Peyer's patch (tissue), 4 donors: ENCODE measurements at regions not wholly inside any gene's neighbourhood (a gene's known extent, or its start where the extent isn't known, plus 50 kb on each side); places are given as distances from the start of the nearest gene placed in this dataset.

Experiments
- DNase-seq, 3 donors: peaks; one replicate each; pipeline ENCODE4 v3.0.0-alpha.2; 2017 to 2019
- H3K27ac ChIP-seq, 4 donors: fragments of 200-600 bp; sonication (generic); one replicate each; pipeline ENCODE4 v1.5.1; 2016 to 2019
- H3K27me3 ChIP-seq, 2 donors: fragments of 200-600 bp; sonication (generic); one replicate each; pipeline ENCODE4 v1.5.1; 2019
- H3K36me3 ChIP-seq, 3 donors: fragments of 200-600 bp; sonication (generic); one replicate each; pipeline ENCODE4 v1.5.1; 2016 to 2019
- H3K4me1 ChIP-seq, 4 donors: fragments of 200-600 bp; sonication (generic); one replicate each; pipeline ENCODE4 v1.5.1; 2016 to 2019
- H3K4me3 ChIP-seq, 4 donors: fragments of 200-600 bp; sonication (generic); 1 replicate in 3 of 4; 2 replicates in 1 of 4; pipeline ENCODE4 v1.5.1; 2016 to 2019; ENCODE audit warnings: mild to moderate bottlenecking in 1 of 4
- H3K9me3 ChIP-seq, 4 donors: fragments of 200-600 bp; sonication (generic); one replicate each; pipeline ENCODE4 v1.5.1; 2016 to 2019; ENCODE audit warnings: mild to moderate bottlenecking in 1 of 4
- CTCF ChIP-seq, 6 experiments: fragments of 450-650 bp in 4 of 6; fragments of 200-600 bp in 2 of 6; sonication (generic) in 1 of 6; IDR thresholded peaks; one replicate each; pipeline ENCODE4 v1.5.1; 2017 to 2019; ENCODE audit warnings: antibody characterized with exemption in 6 of 6, mild to moderate bottlenecking in 3 of 6, moderate library complexity in 1 of 6
- POLR2A ChIP-seq, 2 donors: fragments of 450-650 bp; IDR thresholded peaks; one replicate each; pipeline ENCODE4 v1.5.1; 2017; ENCODE audit warnings: antibody characterized with exemption in 2 of 2, mild to moderate bottlenecking in 2 of 2, moderate library complexity in 2 of 2

- no peak overlapping the region for H3K4me3 ChIP-seq
- TF ChIP-seq CTCF (IDR thresholded peaks at IDR 0.05) (no peak), POLR2A (IDR thresholded peaks at IDR 0.05) (no peak)
- no peaks in the 10 kb centered on the region for H3K4me1 ChIP-seq
- H3K27me3 ChIP-seq = no peaks in the 10 kb centered on the region
- no peaks in the 10 kb centered on the region for H3K9me3 ChIP-seq
- no peak for DNase-seq
- H3K36me3 ChIP-seq = no peaks in the 10 kb centered on the region
- no peak overlapping the region for H3K27ac ChIP-seq
These were observed 183.3 kb upstream of the PCSK5 start for GRCh38 chr9:75707191-75707590.

- Histone ChIP-seq H3K9me3 (no peaks in the 10 kb centered on the region), H3K4me1 (no peaks in the 10 kb centered on the region), H3K27me3 (no peaks in the 10 kb centered on the region), H3K36me3 (no peaks in the 10 kb centered on the region), H3K27ac (no peak overlapping the region), H3K4me3 (no peak overlapping the region)
- TF ChIP-seq CTCF (IDR thresholded peaks at IDR 0.05) (no peak), POLR2A (IDR thresholded peaks at IDR 0.05) (no peak)
- no peak for DNase-seq
These were observed 180.8 kb upstream of the PCSK5 start for GRCh38 chr9:75709698-75710097.

- Histone ChIP-seq H3K27ac (no peak overlapping the region), H3K4me1 (no peaks in the 10 kb centered on the region), H3K36me3 (no peaks in the 10 kb centered on the region), H3K9me3 (no peaks in the 10 kb centered on the region), H3K27me3 (no peaks in the 10 kb centered on the region), H3K4me3 (no peak overlapping the region)
- DNase-seq = no peak
- TF ChIP-seq CTCF (IDR thresholded peaks at IDR 0.05) = no peak
These were observed 177.8 kb upstream of the PCSK5 start for GRCh38 chr9:75712700-75713099.

- no peaks in the 10 kb centered on the region for H3K27me3 ChIP-seq
- no peak for DNase-seq
- no peaks in the 10 kb centered on the region for H3K4me1 ChIP-seq
- no peak overlapping the region for H3K27ac ChIP-seq
- H3K36me3 ChIP-seq = no peaks in the 10 kb centered on the region
- TF ChIP-seq CTCF (IDR thresholded peaks at IDR 0.05) (no peak), POLR2A (IDR thresholded peaks at IDR 0.05) (no peak)
- H3K9me3 ChIP-seq = no peaks in the 10 kb centered on the region
- H3K4me3 ChIP-seq = no peak overlapping the region
These were observed 177.1 kb upstream of the PCSK5 start for GRCh38 chr9:75713335-75713734.

GRCh38 chr9:75715360-75715759 is 175.1 kb upstream of the PCSK5 start:
- H3K36me3 ChIP-seq = no peaks in the 10 kb centered on the region
- no peaks in the 10 kb centered on the region for H3K9me3 ChIP-seq
- H3K4me1 ChIP-seq = no peaks in the 10 kb centered on the region
- H3K27me3 ChIP-seq = no peaks in the 10 kb centered on the region
- no peak for DNase-seq
- no peak overlapping the region for H3K27ac ChIP-seq
- no peak for TF ChIP-seq POLR2A (IDR thresholded peaks at IDR 0.05)
- TF ChIP-seq CTCF (IDR thresholded peaks at IDR 0.05) = no peak
- no peak overlapping the region for H3K4me3 ChIP-seq

- DNase-seq = no peak
- Histone ChIP-seq H3K36me3 (no peaks in the 10 kb centered on the region), H3K27me3 (no peaks in the 10 kb centered on the region), H3K27ac (no peak overlapping the region), H3K4me1 (no peaks in the 10 kb centered on the region), H3K4me3 (no peak overlapping the region), H3K9me3 (no peaks in the 10 kb centered on the region)
- TF ChIP-seq CTCF (IDR thresholded peaks at IDR 0.05) (no peak), POLR2A (IDR thresholded peaks at IDR 0.05) (no peak)
These were observed 171.8 kb upstream of the PCSK5 start for GRCh38 chr9:75718677-75719076.
